ENCODE measurements at regions not wholly inside any gene's neighbourhood (a gene's known extent, or its start where the extent isn't known, plus 50 kb on each side); places are given as distances from the start of the nearest gene placed in this dataset.
"Not testable (repeated sequence)": the region's sequence is repeated elsewhere in the genome, so short reads cannot be mapped to it uniquely, and the experiment has no call there.

DNA sequence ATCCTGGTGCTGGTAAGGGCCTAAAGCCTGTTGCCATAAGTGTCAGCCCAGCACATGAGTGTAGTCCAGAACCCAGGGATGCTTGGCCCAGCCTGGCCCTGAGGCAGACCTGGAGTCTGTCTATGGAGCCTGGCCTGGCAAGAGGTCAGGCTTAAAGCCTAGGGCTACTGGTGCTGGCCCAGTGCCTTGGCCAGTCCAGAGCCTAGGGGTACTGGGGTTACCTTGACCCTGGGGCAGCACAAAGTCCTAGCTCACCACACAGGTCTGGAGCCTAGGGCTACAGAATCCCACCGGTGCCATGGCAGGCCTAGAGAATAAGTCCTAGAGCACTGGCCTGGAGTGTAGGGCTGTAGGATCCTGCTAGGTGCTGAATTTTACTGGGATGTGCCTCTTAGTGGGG is 393.8 kb downstream of the MAGEE1 start:
- H3K4me3 ChIP-seq (ENCODE audit: low read depth, low read length, poor library complexity, severe bottlenecking) = no peak overlapping the region
- no peak overlapping the region for H3K4me2 ChIP-seq (ENCODE audit: low read length)
- H3K79me2 ChIP-seq (ENCODE audit: insufficient read depth, low read length) = no peaks in the 10 kb centered on the region
- H4K20me1 ChIP-seq (ENCODE audit: insufficient read depth, low read length) = no peaks in the 10 kb centered on the region
- H3K9me3 ChIP-seq (ENCODE audit: low read length) = no peaks in the 10 kb centered on the region
- H3K9ac ChIP-seq (ENCODE audit: low read length) = no peak overlapping the region
- H3K27ac ChIP-seq (ENCODE audit: low read depth, low read length, poor library complexity, severe bottlenecking) = no peak overlapping the region
- H3F3A ChIP-seq (ENCODE audit: insufficient read depth, low read length) = no peaks in the 10 kb centered on the region
- H3K9me2 ChIP-seq (ENCODE audit: low read depth, low read length) = no peaks in the 10 kb centered on the region
- H2AFZ ChIP-seq (ENCODE audit: low read length) = no peak overlapping the region
- TF ChIP-seq, protein P1, sequence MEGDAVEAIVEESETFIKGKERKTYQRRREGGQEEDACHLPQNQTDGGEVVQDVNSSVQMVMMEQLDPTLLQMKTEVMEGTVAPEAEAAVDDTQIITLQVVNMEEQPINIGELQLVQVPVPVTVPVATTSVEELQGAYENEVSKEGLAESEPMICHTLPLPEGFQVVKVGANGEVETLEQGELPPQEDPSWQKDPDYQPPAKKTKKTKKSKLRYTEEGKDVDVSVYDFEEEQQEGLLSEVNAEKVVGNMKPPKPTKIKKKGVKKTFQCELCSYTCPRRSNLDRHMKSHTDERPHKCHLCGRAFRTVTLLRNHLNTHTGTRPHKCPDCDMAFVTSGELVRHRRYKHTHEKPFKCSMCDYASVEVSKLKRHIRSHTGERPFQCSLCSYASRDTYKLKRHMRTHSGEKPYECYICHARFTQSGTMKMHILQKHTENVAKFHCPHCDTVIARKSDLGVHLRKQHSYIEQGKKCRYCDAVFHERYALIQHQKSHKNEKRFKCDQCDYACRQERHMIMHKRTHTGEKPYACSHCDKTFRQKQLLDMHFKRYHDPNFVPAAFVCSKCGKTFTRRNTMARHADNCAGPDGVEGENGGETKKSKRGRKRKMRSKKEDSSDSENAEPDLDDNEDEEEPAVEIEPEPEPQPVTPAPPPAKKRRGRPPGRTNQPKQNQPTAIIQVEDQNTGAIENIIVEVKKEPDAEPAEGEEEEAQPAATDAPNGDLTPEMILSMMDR (IDR thresholded peaks at IDR 0.05; ENCODE audit: low read length) = no peak
- H3K4me1 ChIP-seq (ENCODE audit: insufficient read depth, low read length, severe bottlenecking) = no peaks in the 10 kb centered on the region
- no peaks in the 10 kb centered on the region for H3K36me3 ChIP-seq (ENCODE audit: insufficient read depth, low read length)
- H3K27me3 ChIP-seq (ENCODE audit: insufficient read depth, low read length) = no peaks in the 10 kb centered on the region

DNA sequence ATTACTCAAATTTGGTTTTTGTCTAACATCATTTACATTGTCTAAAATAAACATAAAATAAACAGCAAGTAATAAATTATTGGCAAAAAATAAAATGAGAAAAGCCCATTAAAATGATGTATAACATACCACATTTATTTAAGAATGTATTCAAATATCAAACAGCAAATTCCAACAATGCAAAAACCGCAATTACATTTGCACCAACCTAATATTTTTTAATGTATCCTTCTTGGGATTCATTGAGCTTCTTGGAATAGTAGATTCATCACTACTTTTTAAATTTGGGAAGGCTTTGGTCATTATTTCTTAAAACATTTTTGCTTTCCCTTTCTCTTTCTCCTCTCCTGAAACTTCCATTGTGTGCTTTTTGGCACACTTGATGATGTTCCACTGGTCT is 400.2 kb downstream of the MAGEE1 start:
- H4K20me1 ChIP-seq (ENCODE audit: insufficient read depth, low read length) = no peaks in the 10 kb centered on the region
- H3K4me2 ChIP-seq (ENCODE audit: low read length) = no peak overlapping the region
- no peaks in the 10 kb centered on the region for H3K4me1 ChIP-seq (ENCODE audit: insufficient read depth, low read length, severe bottlenecking)
- H3K27me3 ChIP-seq (ENCODE audit: insufficient read depth, low read length) = no peaks in the 10 kb centered on the region
- no peaks in the 10 kb centered on the region for H3K9me2 ChIP-seq (ENCODE audit: low read depth, low read length)
- no peaks in the 10 kb centered on the region for H3K36me3 ChIP-seq (ENCODE audit: insufficient read depth, low read length)
- H2AFZ ChIP-seq (ENCODE audit: low read length) = no peak overlapping the region
- no peaks in the 10 kb centered on the region for H3F3A ChIP-seq (ENCODE audit: insufficient read depth, low read length)
- H3K79me2 ChIP-seq (ENCODE audit: insufficient read depth, low read length) = no peaks in the 10 kb centered on the region
- no peak overlapping the region for H3K27ac ChIP-seq (ENCODE audit: low read depth, low read length, poor library complexity, severe bottlenecking)
- no peak overlapping the region for H3K9ac ChIP-seq (ENCODE audit: low read length)
- TF ChIP-seq, protein P1 (IDR thresholded peaks at IDR 0.05; ENCODE audit: low read length) = no peak
- H3K4me3 ChIP-seq (ENCODE audit: low read depth, low read length, poor library complexity, severe bottlenecking) = no peak overlapping the region
- no peaks in the 10 kb centered on the region for H3K9me3 ChIP-seq (ENCODE audit: low read length)

DNA sequence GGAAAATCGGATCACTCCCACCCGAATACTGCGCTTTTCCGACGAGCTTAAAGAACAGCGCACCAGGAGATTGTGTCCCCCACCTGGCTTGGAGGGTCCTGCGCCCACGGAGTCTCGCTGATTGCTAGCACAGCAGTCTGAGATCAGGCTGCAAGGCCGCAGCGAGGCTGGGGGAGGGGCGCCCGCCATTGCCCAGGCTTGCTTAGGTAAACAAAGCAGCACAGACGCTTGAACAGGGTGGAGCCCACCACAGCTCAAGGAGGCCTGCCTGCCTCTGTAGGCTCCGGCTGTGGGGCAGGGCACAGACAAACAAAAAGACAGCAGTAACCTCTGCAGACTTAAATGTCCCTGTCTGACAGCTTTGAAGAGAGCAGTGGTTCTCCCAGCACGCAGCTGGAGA is 413.4 kb downstream of the MAGEE1 start:
- H2AFZ ChIP-seq (ENCODE audit: low read length); H3K9me3 ChIP-seq (ENCODE audit: low read length); H3K36me3 ChIP-seq (ENCODE audit: insufficient read depth, low read length); H3K4me3 ChIP-seq (ENCODE audit: low read depth, low read length, poor library complexity, severe bottlenecking); H3K4me1 ChIP-seq (ENCODE audit: insufficient read depth, low read length, severe bottlenecking); H3K79me2 ChIP-seq (ENCODE audit: insufficient read depth, low read length); H3K9ac ChIP-seq (ENCODE audit: low read length); H3K9me2 ChIP-seq (ENCODE audit: low read depth, low read length); H3K27me3 ChIP-seq (ENCODE audit: insufficient read depth, low read length); H3F3A ChIP-seq (ENCODE audit: insufficient read depth, low read length); H3K4me2 ChIP-seq (ENCODE audit: low read length); H4K20me1 ChIP-seq (ENCODE audit: insufficient read depth, low read length); H3K27ac ChIP-seq (ENCODE audit: low read depth, low read length, poor library complexity, severe bottlenecking): not testable (repeated sequence)

DNA sequence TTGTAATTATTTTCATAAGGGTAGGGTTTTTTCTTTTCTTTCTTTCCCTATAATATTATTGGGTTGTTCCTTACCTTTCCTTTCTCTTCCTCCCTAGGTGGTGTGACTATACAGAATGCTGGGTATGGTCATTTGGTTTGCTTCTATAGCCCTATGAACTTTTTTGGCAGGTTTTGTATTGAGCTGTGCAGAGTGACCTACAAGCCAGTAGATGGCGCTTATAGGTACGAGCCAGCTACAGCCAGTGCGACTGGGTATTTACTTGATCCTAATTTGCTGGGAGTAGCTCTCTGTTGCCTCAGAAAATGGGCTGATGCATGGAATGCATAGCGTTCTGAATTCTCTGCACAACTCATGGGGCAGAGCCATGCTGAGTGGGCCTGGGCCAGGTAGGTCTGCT is 423.3 kb downstream of the MAGEE1 start:
- Histone ChIP-seq H3K9me2 (ENCODE audit: low read depth, low read length) (no peaks in the 10 kb centered on the region), H3K79me2 (ENCODE audit: insufficient read depth, low read length) (no peaks in the 10 kb centered on the region), H2AFZ (ENCODE audit: low read length) (no peak overlapping the region), H3K4me3 (ENCODE audit: low read depth, low read length, poor library complexity, severe bottlenecking) (no peak overlapping the region), H3K27me3 (ENCODE audit: insufficient read depth, low read length) (no peaks in the 10 kb centered on the region), H3K9ac (ENCODE audit: low read length) (no peak overlapping the region), H3K9me3 (ENCODE audit: low read length) (no peaks in the 10 kb centered on the region), H3K27ac (ENCODE audit: low read depth, low read length, poor library complexity, severe bottlenecking) (no peak overlapping the region), H3K4me2 (ENCODE audit: low read length) (no peak overlapping the region), H4K20me1 (ENCODE audit: insufficient read depth, low read length) (no peaks in the 10 kb centered on the region), H3F3A (ENCODE audit: insufficient read depth, low read length) (no peaks in the 10 kb centered on the region), H3K36me3 (ENCODE audit: insufficient read depth, low read length) (no peaks in the 10 kb centered on the region), H3K4me1 (ENCODE audit: insufficient read depth, low read length, severe bottlenecking) (no peaks in the 10 kb centered on the region)
- TF ChIP-seq, protein P1 (IDR thresholded peaks at IDR 0.05; ENCODE audit: low read length) = peak; percentile 42
- TF ChIP-seq EZH2 (IDR thresholded peaks at IDR 0.05; ENCODE audit: borderline replicate concordance, low read length) = no peak

Data from OCI-LY1 (cell line).